Panc1 (cell line): ENCODE measurements at regions not wholly inside any gene's neighbourhood (a gene's known extent, or its start where the extent isn't known, plus 50 kb on each side); places are given as distances from the start of the nearest gene placed in this dataset.

Experiments used
- CTCF ChIP-seq: fragments of 450-650 bp; IDR thresholded peaks from 2 replicates; pipeline ENCODE4 v1.5.1; 2017; ENCODE audit warnings: mild to moderate bottlenecking
- REST ChIP-seq, 2 experiments: IDR thresholded peaks; 2 replicates each; pipeline ENCODE4 v1.6.1; 2011 to 2012; ENCODE audit warnings: low read depth in 2 of 2, control low read depth in 1 of 2, low read length in 1 of 2, mild to moderate bottlenecking in 1 of 2, moderate library complexity in 1 of 2; ENCODE audit not compliant: insufficient read depth in 1 of 2
- TCF7L2 ChIP-seq: IDR thresholded peaks from 2 replicates; pipeline ENCODE4 v1.6.1; 2011; ENCODE audit warnings: mild to moderate bottlenecking, low read depth, low read length, inconsistent platforms

GRCh38 chr15:25186906-25187645 lies 232.3 kb downstream of the SNRPN start:
- TF ChIP-seq CTCF = no peak
- no peak for TF ChIP-seq REST (IDR thresholded peaks at IDR 0.05; ENCODE audit: insufficient read depth in 1 of 2, low read depth in 2 of 2, low read length in 1 of 2)
- no peak for TF ChIP-seq TCF7L2
